ENCODE measurements at regions not wholly inside any gene's neighbourhood (a gene's known extent, or its start where the extent isn't known, plus 50 kb on each side); places are given as distances from the start of the nearest gene placed in this dataset.

- TF ChIP-seq CTCF (IDR thresholded peaks at IDR 0.05) (no peak), POLR2AphosphoS2 (conservative IDR thresholded peaks at IDR 0.05; ENCODE audit: low read length) (no peak), USF2 (IDR thresholded peaks at IDR 0.05) (no peak), POLR2A (IDR thresholded peaks at IDR 0.05; ENCODE audit: low read length) (no peak), BHLHE40 (IDR thresholded peaks at IDR 0.05; ENCODE audit: low read depth, low read length) (no peak)
Measured at GRCh38 chr7:81165070-81165469, 246.2 kb upstream of the SEMA3C start.
